Panc1 (cell line): ENCODE measurements at regions not wholly inside any gene's neighbourhood (a gene's known extent, or its start where the extent isn't known, plus 50 kb on each side); places are given as distances from the start of the nearest gene placed in this dataset.

Experiments used
- POLR2AphosphoS5 ChIP-seq: IDR thresholded peaks from 2 replicates; pipeline ENCODE4 v1.6.1; 2012; ENCODE audit warnings: mild to moderate bottlenecking, low read depth, low read length, moderate library complexity
- TCF7L2 ChIP-seq: IDR thresholded peaks from 2 replicates; pipeline ENCODE4 v1.6.1; 2011; ENCODE audit warnings: mild to moderate bottlenecking, low read depth, low read length, inconsistent platforms
- TF ChIP-seq, protein P1 (sequence below): fragments of 450-650 bp; IDR thresholded peaks from 2 replicates; pipeline ENCODE4 v1.5.1; 2017; ENCODE audit warnings: mild to moderate bottlenecking
- TF ChIP-seq, protein P2 (sequence below), 2 experiments: IDR thresholded peaks; 2 replicates each; pipeline ENCODE4 v1.6.1; 2011 to 2012; ENCODE audit warnings: low read depth in 2 of 2, control low read depth in 1 of 2, low read length in 1 of 2, mild to moderate bottlenecking in 1 of 2, moderate library complexity in 1 of 2; ENCODE audit not compliant: insufficient read depth in 1 of 2

- TF ChIP-seq, protein P1, sequence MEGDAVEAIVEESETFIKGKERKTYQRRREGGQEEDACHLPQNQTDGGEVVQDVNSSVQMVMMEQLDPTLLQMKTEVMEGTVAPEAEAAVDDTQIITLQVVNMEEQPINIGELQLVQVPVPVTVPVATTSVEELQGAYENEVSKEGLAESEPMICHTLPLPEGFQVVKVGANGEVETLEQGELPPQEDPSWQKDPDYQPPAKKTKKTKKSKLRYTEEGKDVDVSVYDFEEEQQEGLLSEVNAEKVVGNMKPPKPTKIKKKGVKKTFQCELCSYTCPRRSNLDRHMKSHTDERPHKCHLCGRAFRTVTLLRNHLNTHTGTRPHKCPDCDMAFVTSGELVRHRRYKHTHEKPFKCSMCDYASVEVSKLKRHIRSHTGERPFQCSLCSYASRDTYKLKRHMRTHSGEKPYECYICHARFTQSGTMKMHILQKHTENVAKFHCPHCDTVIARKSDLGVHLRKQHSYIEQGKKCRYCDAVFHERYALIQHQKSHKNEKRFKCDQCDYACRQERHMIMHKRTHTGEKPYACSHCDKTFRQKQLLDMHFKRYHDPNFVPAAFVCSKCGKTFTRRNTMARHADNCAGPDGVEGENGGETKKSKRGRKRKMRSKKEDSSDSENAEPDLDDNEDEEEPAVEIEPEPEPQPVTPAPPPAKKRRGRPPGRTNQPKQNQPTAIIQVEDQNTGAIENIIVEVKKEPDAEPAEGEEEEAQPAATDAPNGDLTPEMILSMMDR: no peak
- TF ChIP-seq, protein P2, sequence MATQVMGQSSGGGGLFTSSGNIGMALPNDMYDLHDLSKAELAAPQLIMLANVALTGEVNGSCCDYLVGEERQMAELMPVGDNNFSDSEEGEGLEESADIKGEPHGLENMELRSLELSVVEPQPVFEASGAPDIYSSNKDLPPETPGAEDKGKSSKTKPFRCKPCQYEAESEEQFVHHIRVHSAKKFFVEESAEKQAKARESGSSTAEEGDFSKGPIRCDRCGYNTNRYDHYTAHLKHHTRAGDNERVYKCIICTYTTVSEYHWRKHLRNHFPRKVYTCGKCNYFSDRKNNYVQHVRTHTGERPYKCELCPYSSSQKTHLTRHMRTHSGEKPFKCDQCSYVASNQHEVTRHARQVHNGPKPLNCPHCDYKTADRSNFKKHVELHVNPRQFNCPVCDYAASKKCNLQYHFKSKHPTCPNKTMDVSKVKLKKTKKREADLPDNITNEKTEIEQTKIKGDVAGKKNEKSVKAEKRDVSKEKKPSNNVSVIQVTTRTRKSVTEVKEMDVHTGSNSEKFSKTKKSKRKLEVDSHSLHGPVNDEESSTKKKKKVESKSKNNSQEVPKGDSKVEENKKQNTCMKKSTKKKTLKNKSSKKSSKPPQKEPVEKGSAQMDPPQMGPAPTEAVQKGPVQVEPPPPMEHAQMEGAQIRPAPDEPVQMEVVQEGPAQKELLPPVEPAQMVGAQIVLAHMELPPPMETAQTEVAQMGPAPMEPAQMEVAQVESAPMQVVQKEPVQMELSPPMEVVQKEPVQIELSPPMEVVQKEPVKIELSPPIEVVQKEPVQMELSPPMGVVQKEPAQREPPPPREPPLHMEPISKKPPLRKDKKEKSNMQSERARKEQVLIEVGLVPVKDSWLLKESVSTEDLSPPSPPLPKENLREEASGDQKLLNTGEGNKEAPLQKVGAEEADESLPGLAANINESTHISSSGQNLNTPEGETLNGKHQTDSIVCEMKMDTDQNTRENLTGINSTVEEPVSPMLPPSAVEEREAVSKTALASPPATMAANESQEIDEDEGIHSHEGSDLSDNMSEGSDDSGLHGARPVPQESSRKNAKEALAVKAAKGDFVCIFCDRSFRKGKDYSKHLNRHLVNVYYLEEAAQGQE (IDR thresholded peaks at IDR 0.05; ENCODE audit: insufficient read depth in 1 of 2, low read depth in 2 of 2, low read length in 1 of 2): no peak
- TF ChIP-seq POLR2AphosphoS5: no peak
- no peak for TF ChIP-seq TCF7L2
These were observed 60.2 kb upstream of the ZKSCAN2 start for GRCh38 chr16:25317732-25318316.
